Astrocyte of the spinal cord (primary cell): ENCODE measurements at regions not wholly inside any gene's neighbourhood (a gene's known extent, or its start where the extent isn't known, plus 50 kb on each side); places are given as distances from the start of the nearest gene placed in this dataset.

Experiments
- DNase-seq: peaks from one replicate; pipeline ENCODE4 v3.0.0; 2011; ENCODE audit warnings: low read depth, low spot score
- H3K4me3 ChIP-seq: 2 replicates; pipeline ENCODE4 v1.5.1; 2011; ENCODE audit warnings: low read depth, mild to moderate bottlenecking, low read length, moderate library complexity
- CTCF ChIP-seq: IDR thresholded peaks from 2 replicates; pipeline ENCODE4 v1.5.1; 2012; ENCODE audit warnings: low read depth, mild to moderate bottlenecking, low read length, inconsistent platforms
- in situ Hi-C: cut with HindIII; loops from 2 replicates; pipeline ENCODE4 v1.10.0; 2017; ENCODE audit warnings: low sequenced_read_pairs

GRCh38 chr18:46422552-46423055 lies 234.4 kb downstream of the LOXHD1 start:
- TF ChIP-seq CTCF = no peak
- H3K4me3 ChIP-seq = no peak overlapping the region
- in situ Hi-C loops = no loop called here
- no peak for DNase-seq

GRCh38 chr18:46423226-46423805 lies 233.7 kb downstream of the LOXHD1 start:
- TF ChIP-seq CTCF = no peak
- H3K4me3 ChIP-seq = no peak overlapping the region
- no peak for DNase-seq
- in situ Hi-C loops = no loop called here

GRCh38 chr18:46424898-46425297 lies 232.1 kb downstream of the LOXHD1 start:
- DNase-seq = no peak
- H3K4me3 ChIP-seq = no peak overlapping the region
- in situ Hi-C loops = no loop called here
- no peak for TF ChIP-seq CTCF

GRCh38 chr18:46425511-46425910 lies 231.5 kb downstream of the LOXHD1 start:
- in situ Hi-C loops = no loop called here
- no peak overlapping the region for H3K4me3 ChIP-seq
- TF ChIP-seq CTCF = no peak
- DNase-seq = no peak

GRCh38 chr18:46426021-46426678 lies 230.9 kb downstream of the LOXHD1 start:
- no peak overlapping the region for H3K4me3 ChIP-seq
- no peak for TF ChIP-seq CTCF
- in situ Hi-C loops = no loop called here
- DNase-seq = no peak

GRCh38 chr18:46426679-46427047 lies 230.4 kb downstream of the LOXHD1 start:
- in situ Hi-C loops = no loop called here
- no peak overlapping the region for H3K4me3 ChIP-seq
- DNase-seq = no peak
- no peak for TF ChIP-seq CTCF
